Liver (tissue), 8 donors: ENCODE measurements at regions not wholly inside any gene's neighbourhood (a gene's known extent, or its start where the extent isn't known, plus 50 kb on each side); places are given as distances from the start of the nearest gene placed in this dataset.

Experiments used
- DNase-seq: peaks from one replicate; pipeline ENCODE4 v3.0.0-alpha.2; 2017; ENCODE audit warnings: low spot score
- H3K27ac ChIP-seq, 2 donors: one replicate each; pipeline ENCODE4 v1.7.0; 2013; ENCODE audit warnings: inconsistent platforms in 2 of 2, low read length in 2 of 2, control low read depth in 1 of 2, low read depth in 1 of 2, mild to moderate bottlenecking in 1 of 2
- H3K27me3 ChIP-seq, 4 donors: one replicate each; pipeline versions ENCODE4 v1.6.1 to v1.7.0; 2013; ENCODE audit warnings: low read length in 3 of 4, inconsistent platforms in 1 of 4, mild to moderate bottlenecking in 1 of 4, moderate library complexity in 1 of 4; ENCODE audit not compliant: control insufficient read depth in 4 of 4, insufficient read depth in 4 of 4
- H3K36me3 ChIP-seq, 4 donors: one replicate each; pipeline versions ENCODE4 v1.6.1 to v1.7.0; 2013; ENCODE audit warnings: low read length in 3 of 4, mild to moderate bottlenecking in 3 of 4, low read depth in 1 of 4, moderate library complexity in 1 of 4; ENCODE audit not compliant: control insufficient read depth in 4 of 4, insufficient read depth in 3 of 4
- H3K4me1 ChIP-seq, 4 donors: one replicate each; pipeline versions ENCODE4 v1.6.1 to v1.7.0; 2013; ENCODE audit warnings: low read length in 3 of 4, mild to moderate bottlenecking in 3 of 4, moderate library complexity in 1 of 4; ENCODE audit not compliant: control insufficient read depth in 4 of 4, insufficient read depth in 4 of 4
- H3K4me3 ChIP-seq, 3 donors: one replicate each; pipeline versions ENCODE4 v1.6.1 to v1.7.0; 2013; ENCODE audit warnings: low read length in 3 of 3, control low read depth in 1 of 3, low read depth in 1 of 3, mild to moderate bottlenecking in 1 of 3
- H3K9ac ChIP-seq, 2 donors: one replicate each; pipeline ENCODE4 v1.7.0; 2013; ENCODE audit warnings: low read length in 2 of 2, mild to moderate bottlenecking in 2 of 2, moderate library complexity in 2 of 2, control low read depth in 1 of 2, low read depth in 1 of 2
- H3K9me3 ChIP-seq, 4 donors: one replicate each; pipeline versions ENCODE4 v1.6.1 to v1.7.0; 2013; ENCODE audit warnings: low read length in 3 of 4; ENCODE audit not compliant: control insufficient read depth in 4 of 4
- CTCF ChIP-seq: fragments of 150-350 bp; IDR thresholded peaks from 2 replicates; pipeline ENCODE4 v1.5.1; 2017; ENCODE audit warnings: improper control_type of control experiment, low read depth, low read length; ENCODE audit not compliant: missing input control
- EGR1 ChIP-seq, 2 donors: IDR thresholded peaks; 2 replicates each; pipeline ENCODE4 v1.6.1; 2016 to 2018; ENCODE audit warnings: antibody characterized with exemption in 2 of 2, low read depth in 2 of 2
- FOXA1 ChIP-seq: IDR thresholded peaks from 2 replicates; pipeline ENCODE4 v1.6.1; 2016; ENCODE audit warnings: antibody characterized with exemption
- FOXA2 ChIP-seq: IDR thresholded peaks from 2 replicates; pipeline ENCODE4 v1.6.1; 2016; ENCODE audit warnings: antibody characterized with exemption
- GABPA ChIP-seq, 2 donors: IDR thresholded peaks in 1 of 2; conservative IDR thresholded peaks in 1 of 2; 2 replicates each; pipeline ENCODE4 v1.6.1; 2016; ENCODE audit warnings: antibody characterized with exemption in 2 of 2, mild to moderate bottlenecking in 1 of 2, moderate library complexity in 1 of 2
- HNF4A ChIP-seq, 2 donors: conservative IDR thresholded peaks; 2 replicates each; pipeline ENCODE4 v1.6.1; 2016; ENCODE audit warnings: antibody characterized with exemption in 2 of 2, mild to moderate bottlenecking in 2 of 2
- HNF4G ChIP-seq: IDR thresholded peaks from 2 replicates; pipeline ENCODE4 v1.6.1; 2016; ENCODE audit warnings: antibody characterized with exemption
- JUND ChIP-seq, 2 donors: IDR thresholded peaks; 2 replicates each; pipeline ENCODE4 v1.6.1; 2016; ENCODE audit warnings: antibody characterized with exemption in 2 of 2
- NR2F2 ChIP-seq: IDR thresholded peaks from 2 replicates; pipeline ENCODE4 v1.6.1; 2016; ENCODE audit warnings: antibody characterized with exemption
- RAD21 ChIP-seq, 2 donors: IDR thresholded peaks; 2 replicates each; pipeline ENCODE4 v1.6.1; 2016; ENCODE audit warnings: antibody characterized with exemption in 2 of 2, mild to moderate bottlenecking in 2 of 2
- RXRA ChIP-seq, 2 donors: IDR thresholded peaks; 2 replicates each; pipeline ENCODE4 v1.6.1; 2017 to 2018; ENCODE audit warnings: antibody characterized with exemption in 2 of 2, mild to moderate bottlenecking in 1 of 2
- SP1 ChIP-seq: IDR thresholded peaks from 2 replicates; pipeline ENCODE4 v1.6.1; 2018; ENCODE audit warnings: antibody characterized with exemption, mild to moderate bottlenecking
- TAF1 ChIP-seq: conservative IDR thresholded peaks from 2 replicates; pipeline ENCODE4 v1.6.1; 2016; ENCODE audit warnings: antibody characterized with exemption, mild to moderate bottlenecking
- YY1 ChIP-seq: IDR thresholded peaks from 2 replicates; pipeline ENCODE4 v1.6.1; 2016; ENCODE audit warnings: antibody characterized with exemption, mild to moderate bottlenecking
- ZBTB33 ChIP-seq: IDR thresholded peaks from 2 replicates; pipeline ENCODE4 v1.6.1; 2016; ENCODE audit warnings: antibody characterized with exemption
- WGBS: extraction: QIAGEN DNeasy Blood & Tissue Kit; methylation state at CpG from one replicate; pipeline ENCODE4 v1.1.7; 2013; 5-methylcytosine and 5-hydroxymethylcytosine counted together
- TF ChIP-seq, protein P1 (sequence below): IDR thresholded peaks from 2 replicates; pipeline ENCODE4 v1.6.1; 2016; ENCODE audit warnings: antibody characterized with exemption, mild to moderate bottlenecking
- TF ChIP-seq, protein P2 (sequence below): IDR thresholded peaks from 2 replicates; pipeline ENCODE4 v1.6.1; 2016; ENCODE audit warnings: antibody characterized with exemption
- TF ChIP-seq, protein P3 (sequence below): IDR thresholded peaks from 2 replicates; pipeline ENCODE4 v1.6.1; 2016; ENCODE audit warnings: antibody characterized with exemption
- donor health status: healthy.
- donor health status: healthy.
- donor health status: healthy.
- donor health status: healthy.
- donor health status: healthy.

DNA sequence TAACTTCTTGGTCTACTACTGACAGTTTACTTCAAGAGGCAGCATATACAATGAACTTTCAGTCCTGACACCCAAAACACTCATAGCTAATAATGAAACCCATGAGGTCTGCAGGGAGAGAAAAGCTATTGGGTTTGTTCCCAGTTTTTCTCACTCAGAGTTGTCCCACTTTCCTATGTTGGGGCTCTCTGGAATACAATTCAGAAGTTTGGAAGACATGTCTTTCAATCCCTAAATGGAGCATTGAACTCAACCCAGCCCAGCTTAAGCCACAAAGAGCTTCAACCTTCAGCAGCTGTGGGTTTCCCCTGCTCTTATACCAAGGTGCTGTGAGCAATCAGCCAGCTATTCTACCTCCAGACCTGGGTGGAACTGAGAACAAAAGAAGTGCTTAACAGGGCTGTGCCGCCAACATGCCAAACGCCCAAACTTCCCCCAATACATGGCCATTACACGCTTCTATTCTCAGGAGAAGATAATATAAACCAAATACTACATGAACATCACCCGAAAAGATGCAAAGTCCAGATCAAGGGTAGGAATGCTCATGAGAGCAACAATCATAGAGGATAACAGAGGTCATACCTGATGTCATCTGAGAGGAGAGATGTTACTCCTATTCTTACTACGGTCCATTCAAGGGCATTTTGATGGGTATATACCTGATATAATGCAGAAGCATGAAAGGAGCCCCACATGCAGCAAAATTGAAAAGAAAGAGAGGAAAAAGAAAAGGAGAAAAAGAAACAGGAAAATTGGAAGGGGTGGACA, 131.2 kb upstream of the TGFBR2 start:
- H3K36me3 ChIP-seq = no peaks in the 10 kb centered on the region
- DNase-seq = no peak
- H3K4me3 ChIP-seq = no peak overlapping the region
- 90% methylated on average over 5 of the region's 5 CpGs for WGBS
- H3K4me1 ChIP-seq = peaks cover 9 to 23% (median 16%) of the 10 kb centered on the region in 4 donors
- H3K9ac ChIP-seq = no peak overlapping the region
- H3K9me3 ChIP-seq = no peaks in the 10 kb centered on the region
- no peaks in the 10 kb centered on the region for H3K27me3 ChIP-seq
- TF ChIP-seq SP1 (no peak), NR2F2 (no peak), CTCF (no peak), JUND (IDR thresholded peaks at IDR 0.05) (no peak), ZBTB33 (no peak), TAF1 (no peak), EGR1 (IDR thresholded peaks at IDR 0.05; ENCODE audit: low read depth in 2 of 2) (no peak), GABPA (IDR thresholded peaks at IDR 0.05 in 1 of 2, conservative IDR thresholded peaks at IDR 0.05 in 1 of 2) (no peak), FOXA2 (no peak), YY1 (no peak), HNF4A (conservative IDR thresholded peaks at IDR 0.05) (no peak), HNF4G (no peak), FOXA1 (no peak), RXRA (IDR thresholded peaks at IDR 0.05) (no peak), RAD21 (IDR thresholded peaks at IDR 0.05) (no peak)
- TF ChIP-seq, protein P1, sequence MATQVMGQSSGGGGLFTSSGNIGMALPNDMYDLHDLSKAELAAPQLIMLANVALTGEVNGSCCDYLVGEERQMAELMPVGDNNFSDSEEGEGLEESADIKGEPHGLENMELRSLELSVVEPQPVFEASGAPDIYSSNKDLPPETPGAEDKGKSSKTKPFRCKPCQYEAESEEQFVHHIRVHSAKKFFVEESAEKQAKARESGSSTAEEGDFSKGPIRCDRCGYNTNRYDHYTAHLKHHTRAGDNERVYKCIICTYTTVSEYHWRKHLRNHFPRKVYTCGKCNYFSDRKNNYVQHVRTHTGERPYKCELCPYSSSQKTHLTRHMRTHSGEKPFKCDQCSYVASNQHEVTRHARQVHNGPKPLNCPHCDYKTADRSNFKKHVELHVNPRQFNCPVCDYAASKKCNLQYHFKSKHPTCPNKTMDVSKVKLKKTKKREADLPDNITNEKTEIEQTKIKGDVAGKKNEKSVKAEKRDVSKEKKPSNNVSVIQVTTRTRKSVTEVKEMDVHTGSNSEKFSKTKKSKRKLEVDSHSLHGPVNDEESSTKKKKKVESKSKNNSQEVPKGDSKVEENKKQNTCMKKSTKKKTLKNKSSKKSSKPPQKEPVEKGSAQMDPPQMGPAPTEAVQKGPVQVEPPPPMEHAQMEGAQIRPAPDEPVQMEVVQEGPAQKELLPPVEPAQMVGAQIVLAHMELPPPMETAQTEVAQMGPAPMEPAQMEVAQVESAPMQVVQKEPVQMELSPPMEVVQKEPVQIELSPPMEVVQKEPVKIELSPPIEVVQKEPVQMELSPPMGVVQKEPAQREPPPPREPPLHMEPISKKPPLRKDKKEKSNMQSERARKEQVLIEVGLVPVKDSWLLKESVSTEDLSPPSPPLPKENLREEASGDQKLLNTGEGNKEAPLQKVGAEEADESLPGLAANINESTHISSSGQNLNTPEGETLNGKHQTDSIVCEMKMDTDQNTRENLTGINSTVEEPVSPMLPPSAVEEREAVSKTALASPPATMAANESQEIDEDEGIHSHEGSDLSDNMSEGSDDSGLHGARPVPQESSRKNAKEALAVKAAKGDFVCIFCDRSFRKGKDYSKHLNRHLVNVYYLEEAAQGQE = no peak
- TF ChIP-seq, protein P2, sequence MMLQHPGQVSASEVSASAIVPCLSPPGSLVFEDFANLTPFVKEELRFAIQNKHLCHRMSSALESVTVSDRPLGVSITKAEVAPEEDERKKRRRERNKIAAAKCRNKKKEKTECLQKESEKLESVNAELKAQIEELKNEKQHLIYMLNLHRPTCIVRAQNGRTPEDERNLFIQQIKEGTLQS = no peak
- TF ChIP-seq, protein P3, sequence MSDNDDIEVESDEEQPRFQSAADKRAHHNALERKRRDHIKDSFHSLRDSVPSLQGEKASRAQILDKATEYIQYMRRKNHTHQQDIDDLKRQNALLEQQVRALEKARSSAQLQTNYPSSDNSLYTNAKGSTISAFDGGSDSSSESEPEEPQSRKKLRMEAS = no peak
- no peak overlapping the region for H3K27ac ChIP-seq
